Hepatocyte (in vitro differentiated cells): ENCODE measurements at regions not wholly inside any gene's neighbourhood (a gene's known extent, or its start where the extent isn't known, plus 50 kb on each side); places are given as distances from the start of the nearest gene placed in this dataset.

Source experiments
- DNase-seq: peaks from one replicate; pipeline ENCODE4 v3.0.0-alpha.2; 2016; ENCODE audit warnings: low spot score
- H2AFZ ChIP-seq: fragments of 200-600 bp; sonication (generic); 2 replicates; pipeline ENCODE4 v1.6.0; 2016; ENCODE audit warnings: antibody characterized with exemption, mild to moderate bottlenecking
- H3K27ac ChIP-seq: fragments of 200-600 bp; sonication (generic); 2 replicates; pipeline ENCODE4 v1.5.1; 2016; ENCODE audit warnings: mild to moderate bottlenecking
- H3K27me3 ChIP-seq: fragments of 200-600 bp; sonication (generic); 2 replicates; pipeline ENCODE4 v1.6.1; 2016
- H3K36me3 ChIP-seq: fragments of 200-600 bp; sonication (generic); replicated peaks from 2 replicates; pipeline ENCODE4 v1.5.1; 2016; ENCODE audit warnings: low read depth; ENCODE audit not compliant: insufficient read depth
- H3K4me1 ChIP-seq: fragments of 200-600 bp; sonication (generic); 2 replicates; pipeline ENCODE4 v1.5.1; 2016; ENCODE audit warnings: mild to moderate bottlenecking, moderate library complexity; ENCODE audit not compliant: insufficient read depth
- H3K4me2 ChIP-seq: fragments of 200-600 bp; sonication (generic); 2 replicates; pipeline ENCODE4 v1.6.0; 2016
- H3K4me3 ChIP-seq: fragments of 200-600 bp; sonication (generic); 2 replicates; pipeline ENCODE4 v1.5.1; 2016; ENCODE audit warnings: mild to moderate bottlenecking
- H3K79me2 ChIP-seq: fragments of 200-600 bp; sonication (generic); 2 replicates; pipeline ENCODE4 v1.6.0; 2017; ENCODE audit warnings: mild to moderate bottlenecking
- H3K9me2 ChIP-seq: fragments of 200-600 bp; sonication (generic); replicated peaks from 2 replicates; pipeline ENCODE4 v1.6.0; 2017; ENCODE audit warnings: mild to moderate bottlenecking; ENCODE audit not compliant: insufficient read depth
- H3K9me3 ChIP-seq: fragments of 200-600 bp; sonication (generic); 2 replicates; pipeline ENCODE4 v1.5.1; 2016; ENCODE audit warnings: low read depth, mild to moderate bottlenecking
- H4K20me1 ChIP-seq: fragments of 200-600 bp; sonication (generic); 2 replicates; pipeline ENCODE4 v1.6.0; 2016; ENCODE audit warnings: mild to moderate bottlenecking; ENCODE audit not compliant: insufficient read depth, poor library complexity, severe bottlenecking
- CTCF ChIP-seq: fragments of 200-600 bp; sonication (generic); IDR thresholded peaks from 2 replicates; pipeline ENCODE4 v1.5.1; 2016; ENCODE audit warnings: antibody characterized with exemption, mild to moderate bottlenecking; ENCODE audit not compliant: poor library complexity
- EZH2 ChIP-seq: fragments of 200-600 bp; sonication (generic); IDR thresholded peaks from 2 replicates; pipeline ENCODE4 v1.6.1; 2016; ENCODE audit warnings: antibody characterized with exemption, mild to moderate bottlenecking, borderline replicate concordance
- EZH2phosphoT487 ChIP-seq: fragments of 200-600 bp; sonication (generic); IDR thresholded peaks from one replicate; pipeline ENCODE4 v1.6.1; 2018; ENCODE audit warnings: antibody characterized with exemption, mild to moderate bottlenecking, low read depth, moderate library complexity; ENCODE audit not compliant: unreplicated experiment, severe bottlenecking
- WGBS: methylation state at CpG from one replicate; pipeline ENCODE4 v1.1.6; 2016; ENCODE audit warnings: low lambda C conversion rate; ENCODE audit errors: missing lambda C conversion rate; 5-methylcytosine and 5-hydroxymethylcytosine counted together

GRCh38 chr1:11373029-11373894 lies 100.3 kb downstream of the UBIAD1 start:
- H2AFZ ChIP-seq, result no peak overlapping the region
- 76% methylated on average over 10 of the region's 10 CpGs for WGBS
- H3K4me2 ChIP-seq, result no peak overlapping the region
- H3K27me3 ChIP-seq, result no peaks in the 10 kb centered on the region
- TF ChIP-seq CTCF (no peak), EZH2 (no peak), EZH2phosphoT487 (no peak)
- H3K4me3 ChIP-seq, result no peak overlapping the region
- DNase-seq, result no peak
- no peaks in the 10 kb centered on the region for H3K36me3 ChIP-seq
- no peaks in the 10 kb centered on the region for H3K9me3 ChIP-seq
- H3K79me2 ChIP-seq, result no peaks in the 10 kb centered on the region
- H4K20me1 ChIP-seq, result no peaks in the 10 kb centered on the region
- no peak overlapping the region for H3K27ac ChIP-seq
- H3K4me1 ChIP-seq, result no peaks in the 10 kb centered on the region
- no peaks in the 10 kb centered on the region for H3K9me2 ChIP-seq

DNA sequence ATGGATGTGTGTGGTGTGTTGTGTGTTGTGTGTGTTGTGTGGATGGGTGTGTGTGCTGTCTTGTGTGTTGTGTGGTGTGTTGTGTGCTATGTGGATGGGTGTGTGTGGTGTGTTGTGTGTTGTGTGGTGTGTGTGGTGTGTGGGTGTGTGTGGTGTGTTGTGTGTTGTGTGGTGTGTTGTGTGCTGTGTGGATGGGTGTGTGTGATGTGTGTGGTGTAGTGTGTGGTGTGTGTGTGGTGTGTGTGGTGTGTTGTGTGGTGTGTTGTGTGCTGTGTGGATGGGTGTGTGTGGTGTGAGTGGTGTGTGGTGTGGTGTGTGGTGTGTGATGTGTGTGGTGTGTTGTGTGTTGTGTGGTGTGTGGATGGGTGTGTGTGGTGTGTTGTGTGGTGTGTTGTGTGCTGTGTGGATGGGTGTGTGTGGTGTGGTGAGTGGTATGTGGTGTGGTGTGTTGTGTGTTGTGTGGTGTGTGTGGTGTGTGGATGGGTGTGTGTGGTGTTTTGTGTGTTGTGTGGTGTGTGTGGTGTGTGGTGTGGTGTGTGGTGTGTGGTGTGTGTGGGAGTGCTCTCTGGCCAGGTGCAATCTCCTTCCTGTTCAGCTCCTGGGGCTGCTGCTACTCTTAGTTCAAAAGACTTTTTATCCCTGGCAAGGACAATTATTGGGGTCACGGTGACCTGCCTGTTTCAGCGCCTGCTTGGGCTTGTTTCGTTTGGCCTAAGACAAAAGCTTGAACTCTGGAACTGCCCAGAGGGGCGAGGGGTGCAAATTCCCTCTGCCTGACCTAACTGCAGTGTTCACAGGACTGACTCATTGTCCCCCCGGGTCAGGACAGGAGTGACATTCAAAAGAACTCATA lies 101.1 kb downstream of the UBIAD1 start:
- DNase-seq, result no peak
- Histone ChIP-seq H3K27me3 (no peaks in the 10 kb centered on the region), H3K4me2 (no peak overlapping the region), H3K27ac (no peak overlapping the region), H3K9me3 (no peaks in the 10 kb centered on the region), H4K20me1 (no peaks in the 10 kb centered on the region), H3K4me1 (no peaks in the 10 kb centered on the region), H3K79me2 (no peaks in the 10 kb centered on the region), H2AFZ (no peak overlapping the region), H3K9me2 (no peaks in the 10 kb centered on the region), H3K36me3 (no peaks in the 10 kb centered on the region), H3K4me3 (no peak overlapping the region)
- 61% methylated on average over 5 of the region's 5 CpGs for WGBS
- TF ChIP-seq EZH2phosphoT487 (no peak), EZH2 (no peak), CTCF (no peak)

DNA sequence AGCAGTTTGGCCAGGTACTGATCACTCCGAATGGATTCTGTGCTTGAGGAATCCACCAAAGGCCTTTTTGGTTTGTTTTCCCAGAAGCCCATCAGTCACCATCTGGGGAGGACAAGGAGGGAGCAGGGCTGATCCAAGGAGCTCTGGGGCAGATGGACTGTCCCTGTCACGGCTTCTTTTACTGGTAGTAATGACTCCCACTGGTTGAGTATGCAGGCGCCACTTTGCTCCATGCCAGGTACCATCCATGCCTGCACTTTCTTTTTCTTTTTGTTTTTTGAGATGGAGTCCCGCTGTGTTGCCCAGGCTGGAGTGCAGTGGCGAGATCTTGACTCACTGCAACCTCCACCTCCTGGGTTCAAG lies 101.7 kb downstream of the UBIAD1 start:
- H2AFZ ChIP-seq, result no peak overlapping the region
- no peak for DNase-seq
- WGBS, result 79% methylated on average over 5 of the region's 5 CpGs
- H3K4me3 ChIP-seq, result no peak overlapping the region
- no peaks in the 10 kb centered on the region for H3K4me1 ChIP-seq
- no peaks in the 10 kb centered on the region for H3K9me2 ChIP-seq
- H4K20me1 ChIP-seq, result no peaks in the 10 kb centered on the region
- H3K27me3 ChIP-seq, result no peaks in the 10 kb centered on the region
- H3K36me3 ChIP-seq, result no peaks in the 10 kb centered on the region
- no peak overlapping the region for H3K27ac ChIP-seq
- H3K4me2 ChIP-seq, result no peak overlapping the region
- TF ChIP-seq EZH2phosphoT487, result no peak
- no peak for TF ChIP-seq CTCF
- no peak for TF ChIP-seq EZH2
- no peaks in the 10 kb centered on the region for H3K9me3 ChIP-seq
- no peaks in the 10 kb centered on the region for H3K79me2 ChIP-seq
